Omental fat pad (tissue), 3 donors: ENCODE measurements at regions not wholly inside any gene's neighbourhood (a gene's known extent, or its start where the extent isn't known, plus 50 kb on each side); places are given as distances from the start of the nearest gene placed in this dataset.
"Not testable (repeated sequence)": the region's sequence is repeated elsewhere in the genome, so short reads cannot be mapped to it uniquely, and the experiment has no call there.

Source experiments
- ATAC-seq: fragments of 150-250 bp; one replicate; pipeline ENCODE4 v1.9.1; 2016; ENCODE audit warnings: mild to moderate bottlenecking, moderate library complexity; ENCODE audit not compliant: low FRiP score
- DNase-seq: peaks from one replicate; pipeline ENCODE4 v3.0.0-alpha.2; 2019; ENCODE audit warnings: low spot score
- CTCF ChIP-seq, 3 donors: fragments of 450-650 bp; IDR thresholded peaks; one replicate each; pipeline ENCODE4 v1.5.1; 2016 to 2017; ENCODE audit warnings: antibody characterized with exemption in 3 of 3, mild to moderate bottlenecking in 3 of 3, moderate library complexity in 2 of 3

GRCh38 chr2:7759898-7760297 lies 842.7 kb downstream of the RNF144A start:
- no peak for TF ChIP-seq CTCF (IDR thresholded peaks at IDR 0.05)
- ATAC-seq (no peak), DNase-seq (no peak)

GRCh38 chr2:7763418-7763817 lies 846.2 kb downstream of the RNF144A start:
- ATAC-seq, DNase-seq: not testable (repeated sequence)

GRCh38 chr2:7765236-7765635 lies 848.0 kb downstream of the RNF144A start:
- ATAC-seq, result no peak
- no peak for DNase-seq
- TF ChIP-seq CTCF (IDR thresholded peaks at IDR 0.05), result no peak

- ATAC-seq (no peak), DNase-seq (no peak)
- no peak for TF ChIP-seq CTCF (IDR thresholded peaks at IDR 0.05)
Measured at GRCh38 chr2:7766088-7766722, 849.0 kb downstream of the RNF144A start.

- ATAC-seq, result no peak
- TF ChIP-seq CTCF (IDR thresholded peaks at IDR 0.05), result no peak
- DNase-seq, result no peak
Measured at GRCh38 chr2:7766978-7767565, 849.9 kb downstream of the RNF144A start.

- ATAC-seq (no peak), DNase-seq (no peak)
- no peak for TF ChIP-seq CTCF (IDR thresholded peaks at IDR 0.05)
Measured at GRCh38 chr2:7767902-7768301, 850.7 kb downstream of the RNF144A start.

GRCh38 chr2:7771781-7772180 lies 854.6 kb downstream of the RNF144A start:
- no peak for DNase-seq
- no peak for ATAC-seq
- no peak for TF ChIP-seq CTCF (IDR thresholded peaks at IDR 0.05)
